A204.1 (cell line): ENCODE measurements at regions not wholly inside any gene's neighbourhood (a gene's known extent, or its start where the extent isn't known, plus 50 kb on each side); places are given as distances from the start of the nearest gene placed in this dataset.
"Not testable (repeated sequence)": the region's sequence is repeated elsewhere in the genome, so short reads cannot be mapped to it uniquely, and the experiment has no call there.

Experiments used
- FAIRE-seq: peaks from 2 replicates; lab custom pipeline; 2012; peaks lifted over from hg19 to GRCh38; lab: Jason Lieb, UNC

- no peak for FAIRE-seq
Observed at GRCh38 chr7:156380261-156380660, 260.3 kb upstream of the RNF32 start.

DNA sequence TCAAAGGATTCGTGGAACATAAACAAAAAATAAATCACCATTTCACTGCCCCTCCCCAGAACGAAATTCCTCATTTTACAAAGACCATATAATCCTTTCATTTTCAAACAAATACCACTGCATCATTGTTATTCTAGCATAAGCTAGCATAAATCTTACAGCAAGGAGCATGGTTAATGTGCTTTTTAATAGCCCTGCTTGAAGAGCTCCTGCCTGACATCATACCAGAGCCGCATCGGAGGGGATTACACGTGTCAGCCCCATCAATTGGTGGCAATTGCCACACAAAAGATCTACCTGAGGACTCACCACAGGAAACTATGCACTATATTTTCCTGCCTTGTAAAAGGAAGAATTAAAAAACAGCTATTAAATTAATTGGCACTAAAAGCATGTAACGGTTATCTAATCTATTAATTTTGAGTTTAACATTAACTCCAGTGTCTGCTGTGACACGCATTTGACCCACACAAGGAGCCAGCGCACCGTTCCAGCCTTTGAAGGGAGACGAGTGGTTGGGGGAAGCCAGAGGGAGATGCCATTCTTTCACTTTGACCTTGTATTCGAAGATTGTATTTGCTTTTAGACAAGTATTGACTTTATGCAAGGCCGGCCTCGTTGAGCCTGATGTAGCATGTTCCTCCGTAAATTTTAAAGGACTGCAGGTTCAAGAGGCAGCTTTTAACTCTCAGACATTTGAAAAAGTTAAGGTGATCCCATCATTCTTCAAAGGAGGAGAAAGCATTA, 261.1 kb upstream of the RNF32 start:
- no peak for FAIRE-seq

DNA sequence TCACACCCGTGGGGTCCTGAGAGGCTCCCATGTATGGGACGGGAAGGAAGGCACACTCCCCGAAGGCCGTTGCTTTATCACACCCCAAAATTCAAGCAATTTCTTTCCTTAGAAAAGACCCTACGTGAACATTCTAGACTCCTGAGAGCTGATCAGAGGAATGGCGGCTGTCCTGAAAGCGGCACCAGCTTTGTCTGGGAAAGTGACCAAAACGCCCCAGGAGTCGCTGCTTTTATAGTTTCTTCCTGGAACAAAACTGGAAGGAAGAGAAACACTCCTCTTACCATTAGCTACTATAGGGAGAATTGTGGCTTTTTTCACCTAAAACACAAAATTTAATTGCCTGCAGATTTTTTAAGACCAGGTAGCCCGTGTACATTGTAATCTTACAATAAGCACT, 261.8 kb upstream of the RNF32 start:
- FAIRE-seq: no peak

GRCh38 chr7:156376317-156376716, 264.3 kb upstream of the RNF32 start:
- no peak for FAIRE-seq

GRCh38 chr7:156374335-156374734, 266.2 kb upstream of the RNF32 start:
- FAIRE-seq: no peak

- not testable (repeated sequence) for FAIRE-seq
Observed at GRCh38 chr7:156369929-156370328, 270.6 kb upstream of the RNF32 start.

- FAIRE-seq: no peak
Observed at GRCh38 chr7:156368053-156368843, 272.3 kb upstream of the RNF32 start.

- no peak for FAIRE-seq
Observed at GRCh38 chr7:156363751-156364150, 276.8 kb upstream of the RNF32 start.

- no peak for FAIRE-seq
Observed at GRCh38 chr7:156360835-156361234, 279.7 kb upstream of the RNF32 start.

DNA sequence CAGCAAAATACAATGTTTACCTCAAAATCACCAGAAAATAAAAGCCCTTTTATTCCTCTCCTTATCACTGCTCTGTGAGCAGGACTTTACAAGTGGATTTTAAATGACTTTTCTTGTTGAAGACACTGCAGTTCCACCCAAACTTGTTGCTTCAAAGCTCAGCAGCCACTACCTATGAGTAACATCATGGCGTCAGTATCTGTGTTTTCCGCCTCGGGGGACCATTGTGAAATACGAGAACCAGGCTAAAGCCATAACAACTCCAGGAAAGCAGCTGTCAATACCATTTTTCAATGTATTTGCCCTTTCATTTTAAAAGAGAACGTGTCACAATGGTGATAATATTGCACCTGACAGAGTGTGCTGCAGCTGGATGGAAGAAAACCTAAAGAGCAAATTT, 284.0 kb upstream of the RNF32 start:
- FAIRE-seq: no peak

- no peak for FAIRE-seq
Observed at GRCh38 chr7:156353352-156353751, 287.2 kb upstream of the RNF32 start.

- not testable (repeated sequence) for FAIRE-seq
Observed at GRCh38 chr7:156347703-156348248, 292.8 kb upstream of the RNF32 start.

DNA sequence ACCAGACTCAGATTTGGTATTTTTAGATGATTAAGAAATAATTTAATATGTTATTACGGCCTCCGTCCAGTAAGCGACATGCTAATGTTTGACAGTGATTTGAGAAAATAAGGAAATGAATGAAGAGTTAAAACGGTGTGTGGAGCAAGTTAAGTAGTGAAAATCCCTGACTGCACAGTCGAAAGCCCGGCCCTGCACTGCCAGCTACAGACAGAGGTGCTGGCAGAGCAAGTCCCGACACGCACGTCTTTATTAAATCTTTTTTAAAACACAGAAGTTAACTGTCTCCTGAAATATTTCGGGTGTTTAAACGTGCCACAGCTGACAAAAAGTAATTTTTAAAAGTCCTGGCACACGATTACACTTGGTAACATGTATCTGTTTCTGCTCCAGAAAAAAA, 293.4 kb upstream of the RNF32 start:
- FAIRE-seq: no peak

- no peak for FAIRE-seq
Observed at GRCh38 chr7:156344595-156344994, 296.0 kb upstream of the RNF32 start.

GRCh38 chr7:156334636-156335035, 305.9 kb upstream of the RNF32 start:
- FAIRE-seq: no peak

- no peak for FAIRE-seq
Observed at GRCh38 chr7:156327916-156328315, 312.7 kb upstream of the RNF32 start.

GRCh38 chr7:156327474-156327873, 313.1 kb upstream of the RNF32 start:
- no peak for FAIRE-seq

GRCh38 chr7:156324201-156324600, 316.4 kb upstream of the RNF32 start:
- no peak for FAIRE-seq

- FAIRE-seq: not testable (repeated sequence)
Observed at GRCh38 chr7:156321430-156321829, 319.1 kb upstream of the RNF32 start.

DNA sequence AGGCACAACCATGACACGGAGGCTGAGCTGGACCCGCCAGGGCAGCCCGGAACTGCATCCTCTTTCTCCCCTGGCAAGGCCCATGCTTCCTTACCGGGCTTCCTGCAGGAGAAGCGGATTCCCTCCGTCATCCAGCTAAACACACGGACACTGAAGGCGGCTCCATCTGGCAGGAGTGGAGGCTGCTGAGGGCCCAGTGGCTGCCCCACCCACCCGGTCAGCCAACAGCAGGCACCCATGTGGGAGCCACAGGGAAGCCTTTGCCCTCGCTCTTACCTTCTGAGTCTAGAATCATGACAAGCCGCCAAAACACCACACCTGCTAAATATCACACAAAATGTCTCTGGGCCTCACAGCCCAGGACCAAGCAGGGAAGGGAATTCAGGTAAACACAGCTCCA, 321.6 kb upstream of the RNF32 start:
- no peak for FAIRE-seq

DNA sequence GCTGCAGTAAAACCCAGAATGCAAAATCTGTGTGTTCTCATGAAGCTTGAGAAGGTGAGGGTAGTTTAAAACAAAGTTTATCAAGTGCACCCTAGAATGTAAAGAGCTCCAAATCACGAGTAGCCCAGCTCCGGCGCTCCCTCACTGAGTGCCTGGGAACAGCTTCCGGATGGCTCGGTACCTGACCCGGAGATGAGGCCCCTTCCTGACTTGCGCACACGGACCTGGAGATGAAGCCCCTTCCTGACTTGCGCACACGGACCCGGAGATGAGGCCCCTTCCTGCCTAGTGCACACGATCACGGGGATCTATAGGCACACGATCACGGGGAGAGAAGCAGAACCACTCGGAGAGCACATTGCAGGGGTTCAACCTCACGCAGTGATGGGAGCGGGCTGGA, 322.1 kb upstream of the RNF32 start:
- no peak for FAIRE-seq

DNA sequence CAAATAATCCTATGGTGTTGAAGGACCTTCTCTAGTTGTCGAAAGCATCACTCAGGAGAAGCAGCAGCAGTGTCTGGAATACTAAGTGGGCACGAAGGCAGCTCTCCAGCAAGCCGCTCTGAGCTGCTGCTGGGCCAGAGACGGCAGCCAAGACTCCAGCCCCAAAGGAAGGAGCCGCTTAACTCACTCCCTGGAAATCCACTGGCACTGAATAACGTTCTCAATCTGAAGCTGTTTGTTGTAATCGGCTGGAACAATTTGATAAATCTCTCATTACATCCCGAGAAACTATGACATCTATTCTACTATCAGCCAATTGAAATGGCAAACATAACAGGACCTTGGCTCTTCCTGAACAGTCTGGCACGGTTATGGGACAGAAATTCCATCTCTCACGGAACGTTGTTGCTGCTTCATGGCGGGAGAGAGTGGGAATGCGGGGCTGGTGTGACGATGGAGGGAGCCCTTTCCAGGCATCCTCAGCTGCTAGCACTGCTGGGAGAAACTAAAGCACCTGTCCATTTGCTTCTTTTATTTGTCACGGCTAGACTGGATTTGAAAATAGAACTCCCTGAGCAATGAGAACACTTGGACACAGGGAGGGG, 331.5 kb upstream of the RNF32 start:
- FAIRE-seq: no peak

GRCh38 chr7:156307193-156307592, 333.4 kb upstream of the RNF32 start:
- no peak for FAIRE-seq
